Gastrocnemius medialis (tissue), 4 donors: ENCODE measurements at regions not wholly inside any gene's neighbourhood (a gene's known extent, or its start where the extent isn't known, plus 50 kb on each side); places are given as distances from the start of the nearest gene placed in this dataset.

Source experiments
- CTCF ChIP-seq, 5 experiments: fragments of 450-650 bp in 3 of 5; fragments of 200-600 bp in 2 of 5; sonication (generic) in 2 of 5; IDR thresholded peaks in 4 of 5; conservative IDR thresholded peaks in 1 of 5; 1 replicate in 4 of 5; 2 replicates in 1 of 5; pipeline ENCODE4 v1.5.1; 2016 to 2019; ENCODE audit warnings: antibody characterized with exemption in 5 of 5, mild to moderate bottlenecking in 3 of 5, moderate library complexity in 3 of 5
- POLR2A ChIP-seq, 2 donors: fragments of 450-650 bp; IDR thresholded peaks; one replicate each; pipeline ENCODE4 v1.6.1; 2017; ENCODE audit warnings: antibody characterized with exemption in 2 of 2, mild to moderate bottlenecking in 2 of 2, moderate library complexity in 2 of 2

DNA sequence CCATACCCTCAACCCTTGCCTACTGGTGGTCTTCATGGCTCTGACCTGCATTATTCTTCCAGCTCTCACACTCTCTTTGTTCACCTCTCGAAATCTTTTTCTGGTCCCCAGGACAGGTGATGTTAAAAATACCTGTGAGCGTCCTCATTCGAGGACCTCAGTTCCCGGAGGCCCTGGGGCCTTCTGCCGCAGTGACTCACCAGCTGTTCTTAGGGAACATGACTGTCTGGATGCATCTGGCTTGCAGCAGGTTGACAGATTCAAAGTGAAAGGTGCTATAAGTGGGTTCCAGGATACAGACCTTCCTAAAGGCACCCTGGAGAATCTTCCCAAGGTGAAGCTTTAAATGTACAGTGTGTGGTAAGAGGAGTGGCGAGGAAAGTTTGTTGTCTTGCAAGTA is 210.4 kb upstream of the KCNG1 start:
- TF ChIP-seq CTCF (IDR thresholded peaks at IDR 0.05 in 4 of 5, conservative IDR thresholded peaks at IDR 0.05 in 1 of 5) = no peak
- TF ChIP-seq POLR2A (IDR thresholded peaks at IDR 0.05) = no peak
